Fibroblast of lung (primary cell): ENCODE measurements at regions not wholly inside any gene's neighbourhood (a gene's known extent, or its start where the extent isn't known, plus 50 kb on each side); places are given as distances from the start of the nearest gene placed in this dataset.
"Not testable (repeated sequence)": the region's sequence is repeated elsewhere in the genome, so short reads cannot be mapped to it uniquely, and the experiment has no call there.

Experiments used
- DNase-seq, 2 donors: peaks; one replicate each; pipeline versions ENCODE4 v3.0.0 to v3.0.0-alpha.2; 2010; ENCODE audit warnings: low read depth in 2 of 2
- H2AFZ ChIP-seq: 2 replicates; pipeline ENCODE4 v1.5.1; 2012; ENCODE audit warnings: low read length, control low read depth, inconsistent platforms
- H3K27ac ChIP-seq: 2 replicates; pipeline ENCODE4 v1.5.1; 2011; ENCODE audit warnings: low read length, control low read depth; ENCODE audit not compliant: insufficient read depth
- H3K27me3 ChIP-seq: 2 replicates; pipeline ENCODE4 v1.5.1; 2011; ENCODE audit warnings: mild to moderate bottlenecking, low read length; ENCODE audit not compliant: control insufficient read depth, insufficient read depth
- H3K36me3 ChIP-seq: 2 replicates; pipeline ENCODE4 v1.5.1; 2011; ENCODE audit warnings: low read length; ENCODE audit not compliant: control insufficient read depth, insufficient read depth
- H3K4me1 ChIP-seq: 2 replicates; pipeline ENCODE4 v1.5.1; 2011; ENCODE audit warnings: low read length; ENCODE audit not compliant: control insufficient read depth, insufficient read depth; ENCODE audit errors: extremely low read depth
- H3K4me2 ChIP-seq: 2 replicates; pipeline ENCODE4 v1.5.1; 2011; ENCODE audit warnings: low read length, control low read depth; ENCODE audit not compliant: insufficient read depth; ENCODE audit errors: extremely low read depth
- H3K4me3 ChIP-seq, 4 experiments: fragments of 200-600 bp in 1 of 4; sonication (generic) in 1 of 4; replicated peaks in 1 of 4; 2 replicates each; pipeline ENCODE4 v1.5.1; 2011 to 2016; ENCODE audit warnings: low read length in 4 of 4, low read depth in 3 of 4, mild to moderate bottlenecking in 3 of 4, control low read depth in 2 of 4, inconsistent platforms in 1 of 4, mixed read lengths in 1 of 4; ENCODE audit not compliant: insufficient read depth in 1 of 4; ENCODE audit errors: control extremely low read depth in 1 of 4
- H3K79me2 ChIP-seq: 2 replicates; pipeline ENCODE4 v1.5.1; 2012; ENCODE audit warnings: mild to moderate bottlenecking, low read length, inconsistent platforms; ENCODE audit not compliant: control insufficient read depth, insufficient read depth
- H3K9ac ChIP-seq: 2 replicates; pipeline ENCODE4 v1.5.1; 2011; ENCODE audit warnings: mild to moderate bottlenecking, low read length, control low read depth; ENCODE audit not compliant: insufficient read depth
- H3K9me3 ChIP-seq: 2 replicates; pipeline ENCODE4 v1.5.1; 2012; ENCODE audit warnings: low read depth, low read length; ENCODE audit not compliant: control insufficient read depth, insufficient read depth
- H4K20me1 ChIP-seq: 2 replicates; pipeline ENCODE4 v1.5.1; 2011; ENCODE audit warnings: low read length; ENCODE audit not compliant: control insufficient read depth, insufficient read depth; ENCODE audit errors: extremely low read depth

DNA sequence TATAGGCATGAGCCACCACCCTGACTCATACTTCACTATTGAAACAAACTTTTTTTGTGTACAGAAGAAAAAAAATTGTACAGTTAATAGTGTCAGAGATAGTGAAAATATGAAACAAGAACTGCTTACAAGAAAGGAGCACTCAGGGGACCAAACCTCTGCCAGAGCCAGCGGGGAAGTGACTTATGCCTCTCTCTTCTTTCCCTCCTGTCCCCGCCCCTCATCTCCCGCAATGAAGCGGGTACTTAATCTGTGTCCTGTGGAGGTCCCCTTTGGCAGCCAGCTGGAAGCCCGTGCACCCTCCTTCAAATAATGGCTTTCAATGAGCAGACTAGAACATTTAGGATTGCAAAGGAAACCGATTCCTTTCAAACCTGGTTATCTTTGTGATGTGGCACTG, 51.5 kb downstream of the PPIAL4A start:
- not testable (repeated sequence) for H3K36me3 ChIP-seq, H3K27ac ChIP-seq, H3K27me3 ChIP-seq, H2AFZ ChIP-seq, H3K9me3 ChIP-seq, H3K4me3 ChIP-seq, H3K9ac ChIP-seq, H3K4me1 ChIP-seq, H4K20me1 ChIP-seq, H3K4me2 ChIP-seq, DNase-seq, H3K79me2 ChIP-seq

DNA sequence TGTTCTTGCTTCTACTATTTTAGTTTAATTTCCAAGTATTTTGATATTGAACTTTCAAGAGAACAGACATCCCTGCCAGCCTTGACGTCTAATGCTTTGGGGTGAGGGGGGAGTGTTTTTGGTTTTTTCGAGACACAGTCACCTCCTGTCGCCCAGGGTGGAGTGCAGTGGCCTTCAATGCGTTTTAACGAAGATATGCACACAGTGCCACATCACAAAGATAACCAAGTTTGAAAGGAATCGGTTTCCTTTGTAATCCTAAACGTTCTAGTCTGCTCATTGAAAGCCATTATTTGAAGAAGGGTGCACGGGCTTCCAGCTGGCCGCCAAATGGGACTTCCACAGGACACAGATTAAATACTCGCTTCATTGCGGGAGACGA, 52.3 kb downstream of the PPIAL4A start:
- not testable (repeated sequence) for H3K9me3 ChIP-seq, H3K9ac ChIP-seq, DNase-seq, H3K27me3 ChIP-seq, H3K4me1 ChIP-seq, H4K20me1 ChIP-seq, H3K36me3 ChIP-seq, H3K27ac ChIP-seq, H3K79me2 ChIP-seq
- Histone ChIP-seq H2AFZ (peak overlapping the region; percentile 74), H3K4me3 (peak overlapping the region; percentile 31 to 52 (median 41)), H3K4me2 (peak overlapping the region; percentile 78)

DNA sequence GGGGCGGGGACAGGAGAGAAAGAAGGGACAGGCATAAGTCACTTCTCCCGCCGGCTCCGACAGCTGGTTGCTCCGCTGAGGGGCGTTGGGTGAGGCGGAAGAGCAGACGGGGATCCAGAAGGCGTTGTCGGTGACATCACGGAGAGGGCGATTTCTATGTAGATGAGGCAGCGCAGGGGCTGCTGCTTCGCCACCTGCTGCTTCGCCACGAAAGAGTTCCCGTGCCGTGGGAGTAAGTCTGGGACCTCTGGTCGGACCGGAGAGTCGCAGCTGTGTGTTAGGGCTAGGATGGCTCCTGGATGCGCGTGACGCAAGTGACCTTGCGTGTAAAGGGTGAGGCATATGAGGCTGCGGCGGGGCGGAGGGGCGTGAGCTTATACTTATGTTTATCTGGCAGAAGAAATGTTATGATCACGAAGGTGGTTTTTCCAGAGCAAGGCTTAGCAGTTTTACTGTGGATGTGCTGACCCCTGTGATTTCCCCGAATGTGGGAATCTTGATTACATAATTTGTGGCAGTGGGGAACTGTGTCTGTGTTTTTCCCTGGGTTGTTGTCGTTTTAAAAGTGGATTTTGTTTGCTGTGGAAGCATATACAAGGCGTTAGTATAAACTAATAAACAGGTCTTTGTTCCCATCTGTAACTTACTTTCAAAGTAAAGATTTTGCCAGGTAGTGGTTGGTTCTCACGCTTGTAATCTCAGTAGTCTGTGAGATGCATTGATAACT, 52.8 kb downstream of the PPIAL4A start:
- peak overlapping the region; percentile 31 to 52 (median 41) for H3K4me3 ChIP-seq
- not testable (repeated sequence) for H4K20me1 ChIP-seq, H3K9me3 ChIP-seq, H3K4me1 ChIP-seq, H3K27ac ChIP-seq, H3K36me3 ChIP-seq, H3K79me2 ChIP-seq, H3K27me3 ChIP-seq
- peak; percentile 60 to 85 for DNase-seq
- H3K9ac ChIP-seq: peak overlapping the region; percentile 50
- H3K4me2 ChIP-seq: peak overlapping the region; percentile 78
- peak overlapping the region; percentile 74 for H2AFZ ChIP-seq

DNA sequence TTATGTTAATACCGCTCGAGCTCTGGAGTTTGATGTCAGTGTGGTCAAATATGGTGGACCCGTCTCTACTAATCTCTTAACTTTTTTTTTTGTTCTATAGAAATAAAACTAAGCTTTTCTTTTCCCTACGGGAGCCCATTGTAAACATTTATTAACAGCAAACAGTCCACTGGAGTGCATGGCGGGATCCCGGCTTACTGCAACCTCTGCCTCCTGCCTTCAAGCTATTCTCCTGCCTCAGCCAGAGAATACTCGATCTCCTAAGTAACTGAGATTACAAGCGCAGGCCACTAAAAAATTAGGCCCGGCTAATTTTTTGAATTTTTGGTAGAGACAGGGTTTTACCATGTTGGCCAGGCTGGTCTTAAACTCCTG, 53.4 kb downstream of the PPIAL4A start:
- H3K27me3 ChIP-seq, H4K20me1 ChIP-seq, H3K27ac ChIP-seq, H3K9me3 ChIP-seq, H3K36me3 ChIP-seq, H3K9ac ChIP-seq, H2AFZ ChIP-seq, H3K4me3 ChIP-seq, H3K4me2 ChIP-seq, H3K4me1 ChIP-seq, DNase-seq, H3K79me2 ChIP-seq: not testable (repeated sequence)

DNA sequence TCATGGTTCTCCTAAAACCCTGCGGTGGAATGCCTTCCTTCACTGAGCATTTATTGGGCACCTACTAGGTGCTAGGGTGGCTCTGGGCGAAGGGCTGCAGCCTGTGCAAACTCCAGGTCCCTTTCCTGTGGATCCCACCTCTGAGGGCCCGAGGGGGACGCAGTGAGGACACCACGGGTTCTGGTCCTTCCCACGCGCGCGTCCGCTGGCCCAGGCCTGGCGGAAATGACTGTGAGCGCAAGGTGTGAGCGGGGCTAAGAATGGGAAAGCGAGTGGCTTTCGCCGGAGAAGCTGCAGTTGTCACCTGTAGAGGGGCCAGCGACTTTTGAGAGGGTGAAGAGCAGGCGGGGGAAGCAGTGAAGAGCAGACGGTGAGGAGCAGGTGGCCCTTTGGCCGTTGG, 55.1 kb downstream of the PPIAL4A start:
- not testable (repeated sequence) for H3K4me2 ChIP-seq

DNA sequence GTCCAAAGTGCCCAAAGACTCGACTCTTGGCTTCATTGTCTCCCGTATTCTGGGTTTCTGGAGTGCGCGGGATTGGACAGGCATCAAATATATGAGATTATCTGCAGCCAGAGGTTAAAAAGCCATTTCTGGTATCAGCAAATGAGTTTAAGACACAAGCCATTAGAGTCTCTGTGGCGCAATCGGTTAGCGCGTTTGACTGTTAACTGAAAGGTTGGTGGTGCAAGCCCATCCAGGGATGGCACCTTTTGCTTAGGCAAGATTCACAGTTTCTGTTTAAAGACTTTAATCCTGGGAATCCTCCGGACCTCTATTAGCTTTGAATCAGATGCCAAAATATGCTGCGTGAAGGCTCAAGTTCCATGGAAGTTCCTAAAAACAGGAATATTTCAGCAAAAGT, 55.6 kb downstream of the PPIAL4A start:
- H3K4me1 ChIP-seq, H2AFZ ChIP-seq, H3K9me3 ChIP-seq, H3K36me3 ChIP-seq, H3K27me3 ChIP-seq, H4K20me1 ChIP-seq, H3K4me2 ChIP-seq, DNase-seq, H3K9ac ChIP-seq, H3K79me2 ChIP-seq, H3K27ac ChIP-seq, H3K4me3 ChIP-seq: not testable (repeated sequence)

More for the DNA sequence above, 55.1 kb downstream of the PPIAL4A start:
- not testable (repeated sequence) for H3K36me3 ChIP-seq, H3K4me1 ChIP-seq, H3K27ac ChIP-seq, H3K79me2 ChIP-seq, H3K9me3 ChIP-seq, H2AFZ ChIP-seq, H4K20me1 ChIP-seq, H3K9ac ChIP-seq, H3K27me3 ChIP-seq, DNase-seq, H3K4me3 ChIP-seq

DNA sequence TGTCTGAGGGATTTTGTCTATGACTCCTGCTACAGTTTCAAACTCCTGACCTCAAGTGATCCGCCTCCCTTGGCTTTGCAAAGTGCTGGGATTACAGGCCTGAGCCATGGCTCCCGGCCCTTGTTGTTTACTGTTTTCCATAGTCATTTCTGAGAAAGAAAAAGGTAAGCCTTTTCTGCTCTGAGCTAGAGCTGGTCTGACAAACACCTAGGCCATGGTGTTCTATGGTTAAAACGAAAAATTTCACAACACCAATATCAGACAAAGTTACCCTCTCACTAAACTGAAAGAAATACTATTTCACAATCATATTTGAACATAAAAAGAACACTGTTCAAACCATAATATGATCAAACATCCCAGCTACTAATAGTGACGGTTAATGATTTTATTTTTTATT, 57.5 kb downstream of the PPIAL4A start:
- H3K4me1 ChIP-seq, DNase-seq, H3K4me2 ChIP-seq, H3K27ac ChIP-seq, H3K4me3 ChIP-seq, H4K20me1 ChIP-seq, H3K79me2 ChIP-seq, H3K27me3 ChIP-seq, H3K9ac ChIP-seq, H3K36me3 ChIP-seq, H2AFZ ChIP-seq, H3K9me3 ChIP-seq: not testable (repeated sequence)
